ENCODE measurements at regions not wholly inside any gene's neighbourhood (a gene's known extent, or its start where the extent isn't known, plus 50 kb on each side); places are given as distances from the start of the nearest gene placed in this dataset.

- intact Hi-C loops (cut with micrococcal nuclease) (no loop called here), dilution Hi-C loops (cut with MboI; ENCODE audit: extremely low pct_ligation_motif_present, low sequenced_read_pairs) (no loop called here)
- no peaks in the 10 kb centered on the region for H3K4me1 ChIP-seq (ENCODE audit: control insufficient read depth, extremely low read depth, insufficient read depth, low read length)
- no peaks in the 10 kb centered on the region for H3K27me3 ChIP-seq (ENCODE audit: control insufficient read depth in 2 of 2, insufficient read depth in 2 of 2, low read length in 2 of 2)
- no peak for FAIRE-seq
- H3K4me2 ChIP-seq (ENCODE audit: insufficient read depth, low read length): no peak overlapping the region
- H3K4me3 ChIP-seq (replicated peaks in 1 of 3; ENCODE audit: insufficient read depth in 1 of 3, low read depth in 1 of 3, low read length in 3 of 3): no peak overlapping the region
- H3K27ac ChIP-seq (ENCODE audit: insufficient read depth, low read depth, low read length): no peak overlapping the region
- BruUV-seq (replicated peaks): no TSS peak
- no peak overlapping the region for H3K9ac ChIP-seq (replicated peaks; ENCODE audit: extremely low read depth, insufficient read depth, low read length)
- CTCF ChIA-PET: no interaction called here
- no peaks in the 10 kb centered on the region for H3K9me1 ChIP-seq (replicated peaks; ENCODE audit: control insufficient read depth, extremely low read depth, insufficient read depth, low read length)
- H4K20me1 ChIP-seq (replicated peaks; ENCODE audit: control insufficient read depth, extremely low read depth, insufficient read depth, low read length): no peaks in the 10 kb centered on the region
- H3K9me3 ChIP-seq (replicated peaks; ENCODE audit: control insufficient read depth, insufficient read depth, low read length): peaks cover 2% of the 10 kb centered on the region
- TF ChIP-seq POLR2A (IDR thresholded peaks at IDR 0.05; ENCODE audit: low read depth, low read length) (no peak), FOS (IDR thresholded peaks at IDR 0.05; ENCODE audit: borderline replicate concordance, insufficient read depth, low read length) (no peak), CTCF (IDR thresholded peaks at IDR 0.05; ENCODE audit: extremely low read depth in 1 of 2, insufficient read depth in 1 of 2, low read depth in 1 of 2, low read length in 2 of 2) (no peak), MAX (IDR thresholded peaks at IDR 0.05; ENCODE audit: insufficient read depth, insufficient read length) (no peak), EZH2 (IDR thresholded peaks at IDR 0.05; ENCODE audit: borderline replicate concordance, low read depth, low read length, severe bottlenecking) (no peak), POLR2AphosphoS5 (IDR thresholded peaks at IDR 0.05; ENCODE audit: insufficient read depth, low read depth, low read length) (no peak), GATA2 (IDR thresholded peaks at IDR 0.05; ENCODE audit: insufficient read depth, insufficient read length, low read depth, low read length) (no peak), JUN (IDR thresholded peaks at IDR 0.05; ENCODE audit: borderline replicate concordance, insufficient read depth, insufficient read length, low read depth) (no peak), MYC (IDR thresholded peaks at IDR 0.05; ENCODE audit: low read depth, low read length) (no peak)
- DNase-seq (ENCODE audit: low read depth, low spot score): no peak
- H2AFZ ChIP-seq (ENCODE audit: low read depth, low read length): no peak overlapping the region
- no peaks in the 10 kb centered on the region for H3K36me3 ChIP-seq (ENCODE audit: control insufficient read depth in 2 of 2, extremely low read depth in 1 of 2, insufficient read depth in 2 of 2, low read length in 2 of 2)
- POLR2A ChIA-PET: no interaction called here
- no peaks in the 10 kb centered on the region for H3K79me2 ChIP-seq (ENCODE audit: control insufficient read depth, insufficient read depth, low read length)
Measured at GRCh38 chr5:156137071-156137869, 189.7 kb upstream of the SGCD start.

Data from endothelial cell of umbilical vein (primary cell).